ENCODE measurements at regions not wholly inside any gene's neighbourhood (a gene's known extent, or its start where the extent isn't known, plus 50 kb on each side); places are given as distances from the start of the nearest gene placed in this dataset.

- ChIA-PET POLR2A (no interaction called here), CTCF (no interaction called here)
- no peak for DNase-seq (ENCODE audit: low read depth, low spot score)
- TF ChIP-seq CTCF (IDR thresholded peaks at IDR 0.05; ENCODE audit: insufficient read depth, low read length, missing control alignments) = no peak
- H3K4me3 ChIP-seq (ENCODE audit: low read depth, low read length) = no peak overlapping the region
Measured at GRCh38 chrX:40299641-40300046, 201.9 kb upstream of the BCOR start.

GRCh38 chrX:40298572-40299479 lies 201.1 kb upstream of the BCOR start:
- DNase-seq (ENCODE audit: low read depth, low spot score) = no peak
- ChIA-PET CTCF (interaction anchor here (1.6 kb wide), 1 partner anchor 22 kb away, joined by 4 read pairs; no protein-coding TSS in a partner anchor), POLR2A (no interaction called here)
- H3K4me3 ChIP-seq (ENCODE audit: low read depth, low read length) = no peak overlapping the region
- TF ChIP-seq CTCF (IDR thresholded peaks at IDR 0.05; ENCODE audit: insufficient read depth, low read length, missing control alignments) = peak; percentile 15

- H3K4me3 ChIP-seq (ENCODE audit: low read depth, low read length) = no peak overlapping the region
- no peak for TF ChIP-seq CTCF (IDR thresholded peaks at IDR 0.05; ENCODE audit: insufficient read depth, low read length, missing control alignments)
- no peak for DNase-seq (ENCODE audit: low read depth, low spot score)
- ChIA-PET CTCF (interaction anchor here (1.6 kb wide), 1 partner anchor 21 kb away, joined by 4 read pairs; no protein-coding TSS in a partner anchor), POLR2A (interaction anchor here (0.5 kb wide), 1 partner anchor 13 kb away, joined by 3 read pairs; no protein-coding TSS in a partner anchor)
Measured at GRCh38 chrX:40298069-40298468, 200.3 kb upstream of the BCOR start.

GRCh38 chrX:40291553-40291952 lies 193.8 kb upstream of the BCOR start:
- ChIA-PET CTCF (no interaction called here), POLR2A (no interaction called here)
- no peak overlapping the region for H3K4me3 ChIP-seq (ENCODE audit: low read depth, low read length)
- DNase-seq (ENCODE audit: low read depth, low spot score) = no peak
- no peak for TF ChIP-seq CTCF (IDR thresholded peaks at IDR 0.05; ENCODE audit: insufficient read depth, low read length, missing control alignments)

GRCh38 chrX:40290517-40290916 lies 192.8 kb upstream of the BCOR start:
- no peak for TF ChIP-seq CTCF (IDR thresholded peaks at IDR 0.05; ENCODE audit: insufficient read depth, low read length, missing control alignments)
- POLR2A ChIA-PET = no interaction called here
- CTCF ChIA-PET = interaction anchor here (0.7 kb wide), 1 partner anchor 254 kb away, joined by 3 read pairs; no protein-coding TSS in a partner anchor
- DNase-seq (ENCODE audit: low read depth, low spot score) = no peak
- no peak overlapping the region for H3K4me3 ChIP-seq (ENCODE audit: low read depth, low read length)

- no peak overlapping the region for H3K4me3 ChIP-seq (ENCODE audit: low read depth, low read length)
- POLR2A ChIA-PET = no interaction called here
- no peak for DNase-seq (ENCODE audit: low read depth, low spot score)
- TF ChIP-seq CTCF (IDR thresholded peaks at IDR 0.05; ENCODE audit: insufficient read depth, low read length, missing control alignments) = no peak
- CTCF ChIA-PET = no interaction called here
Measured at GRCh38 chrX:40285876-40286275, 188.1 kb upstream of the BCOR start.
